ENCODE measurements at regions not wholly inside any gene's neighbourhood (a gene's known extent, or its start where the extent isn't known, plus 50 kb on each side); places are given as distances from the start of the nearest gene placed in this dataset.

DNA sequence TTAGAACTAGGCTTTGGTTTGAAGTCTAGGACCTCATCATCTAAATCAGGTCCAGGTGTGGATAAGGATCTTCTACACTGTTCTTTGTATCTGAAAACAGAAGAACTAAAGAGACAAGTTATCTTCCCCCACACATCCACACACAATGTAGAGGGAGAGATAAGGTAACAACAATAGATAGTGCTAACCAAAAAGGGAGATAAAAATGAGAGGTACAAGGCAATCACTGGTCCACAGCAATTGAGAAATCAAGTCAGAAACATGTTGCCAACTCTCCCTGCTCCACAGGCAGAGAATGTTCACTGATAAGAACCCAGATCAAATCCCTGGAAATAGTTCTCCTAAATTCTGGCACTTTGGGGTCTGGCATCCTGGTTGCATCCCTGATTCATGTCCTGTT, 75.8 kb upstream of the LHX8 start:
- Mint-ChIP-seq H3K36me3 (ENCODE audit: low read depth) (no peaks in the 10 kb centered on the region), H3K4me1 (ENCODE audit: low read depth) (no peaks in the 10 kb centered on the region), H3K27ac (ENCODE audit: unreplicated experiment) (no peak overlapping the region), H3K27me3 (ENCODE audit: low read depth) (peaks cover 3% of the 10 kb centered on the region), H3K4me3 (ENCODE audit: unreplicated experiment) (no peak overlapping the region), H3K9me3 (ENCODE audit: low read depth) (peaks cover 35% of the 10 kb centered on the region)
- DNase-seq (ENCODE audit: low spot score), result no peak
- TF ChIP-seq, protein P1, sequence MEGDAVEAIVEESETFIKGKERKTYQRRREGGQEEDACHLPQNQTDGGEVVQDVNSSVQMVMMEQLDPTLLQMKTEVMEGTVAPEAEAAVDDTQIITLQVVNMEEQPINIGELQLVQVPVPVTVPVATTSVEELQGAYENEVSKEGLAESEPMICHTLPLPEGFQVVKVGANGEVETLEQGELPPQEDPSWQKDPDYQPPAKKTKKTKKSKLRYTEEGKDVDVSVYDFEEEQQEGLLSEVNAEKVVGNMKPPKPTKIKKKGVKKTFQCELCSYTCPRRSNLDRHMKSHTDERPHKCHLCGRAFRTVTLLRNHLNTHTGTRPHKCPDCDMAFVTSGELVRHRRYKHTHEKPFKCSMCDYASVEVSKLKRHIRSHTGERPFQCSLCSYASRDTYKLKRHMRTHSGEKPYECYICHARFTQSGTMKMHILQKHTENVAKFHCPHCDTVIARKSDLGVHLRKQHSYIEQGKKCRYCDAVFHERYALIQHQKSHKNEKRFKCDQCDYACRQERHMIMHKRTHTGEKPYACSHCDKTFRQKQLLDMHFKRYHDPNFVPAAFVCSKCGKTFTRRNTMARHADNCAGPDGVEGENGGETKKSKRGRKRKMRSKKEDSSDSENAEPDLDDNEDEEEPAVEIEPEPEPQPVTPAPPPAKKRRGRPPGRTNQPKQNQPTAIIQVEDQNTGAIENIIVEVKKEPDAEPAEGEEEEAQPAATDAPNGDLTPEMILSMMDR (IDR thresholded peaks at IDR 0.05), result no peak

DNA sequence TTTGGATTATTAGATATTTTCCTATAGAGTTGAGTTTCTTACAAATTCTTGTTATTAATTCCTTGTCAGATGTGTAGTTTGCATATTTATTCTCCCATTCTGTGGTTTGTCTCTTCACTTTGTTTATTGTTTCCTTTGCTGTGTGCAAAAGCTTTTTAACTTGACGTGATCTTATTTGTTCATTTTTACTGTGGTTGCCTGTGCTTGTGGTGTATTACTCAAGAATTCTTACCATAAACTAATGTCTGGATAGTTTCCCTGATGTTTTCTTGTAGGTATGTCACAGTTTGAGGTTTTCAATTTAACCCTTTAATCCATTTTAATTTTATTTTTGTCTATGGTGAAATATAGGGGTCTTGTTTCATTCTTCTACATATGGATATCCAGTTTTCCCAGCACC, 72.1 kb upstream of the LHX8 start:
- Mint-ChIP-seq H3K4me3 (ENCODE audit: unreplicated experiment) (no peak overlapping the region), H3K4me1 (ENCODE audit: low read depth) (no peaks in the 10 kb centered on the region), H3K36me3 (ENCODE audit: low read depth) (no peaks in the 10 kb centered on the region), H3K27me3 (ENCODE audit: low read depth) (peaks cover 2% of the 10 kb centered on the region), H3K9me3 (ENCODE audit: low read depth) (peaks cover 38% of the 10 kb centered on the region), H3K27ac (ENCODE audit: unreplicated experiment) (no peak overlapping the region)
- TF ChIP-seq, protein P1 (IDR thresholded peaks at IDR 0.05), result no peak
- no peak for DNase-seq (ENCODE audit: low spot score)

DNA sequence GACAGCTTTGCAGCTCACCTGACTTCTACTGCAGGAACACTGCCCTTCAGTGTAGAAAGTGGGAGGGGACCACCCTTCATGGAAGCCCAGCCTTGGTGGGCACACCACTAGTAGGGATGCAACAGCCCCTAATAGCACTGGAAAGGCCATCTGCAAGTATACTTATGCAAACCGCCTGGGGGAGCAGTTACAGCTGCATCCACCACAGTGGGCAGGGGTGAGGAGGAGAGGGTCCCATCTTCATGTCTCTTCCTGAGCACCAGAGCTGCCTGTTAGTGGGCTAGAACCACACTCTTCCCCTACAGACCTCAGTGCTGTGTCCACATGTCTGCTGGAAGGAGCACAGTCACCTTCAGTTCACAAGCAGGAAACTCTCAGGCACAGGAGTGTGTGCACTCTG, 66.2 kb upstream of the LHX8 start:
- no peak for DNase-seq (ENCODE audit: low spot score)
- Mint-ChIP-seq H3K27me3 (ENCODE audit: low read depth) (peaks cover 2% of the 10 kb centered on the region), H3K27ac (ENCODE audit: unreplicated experiment) (no peak overlapping the region), H3K9me3 (ENCODE audit: low read depth) (peaks cover 20% of the 10 kb centered on the region), H3K4me1 (ENCODE audit: low read depth) (no peaks in the 10 kb centered on the region), H3K36me3 (ENCODE audit: low read depth) (no peaks in the 10 kb centered on the region), H3K4me3 (ENCODE audit: unreplicated experiment) (no peak overlapping the region)
- TF ChIP-seq, protein P1 (IDR thresholded peaks at IDR 0.05), result no peak

DNA sequence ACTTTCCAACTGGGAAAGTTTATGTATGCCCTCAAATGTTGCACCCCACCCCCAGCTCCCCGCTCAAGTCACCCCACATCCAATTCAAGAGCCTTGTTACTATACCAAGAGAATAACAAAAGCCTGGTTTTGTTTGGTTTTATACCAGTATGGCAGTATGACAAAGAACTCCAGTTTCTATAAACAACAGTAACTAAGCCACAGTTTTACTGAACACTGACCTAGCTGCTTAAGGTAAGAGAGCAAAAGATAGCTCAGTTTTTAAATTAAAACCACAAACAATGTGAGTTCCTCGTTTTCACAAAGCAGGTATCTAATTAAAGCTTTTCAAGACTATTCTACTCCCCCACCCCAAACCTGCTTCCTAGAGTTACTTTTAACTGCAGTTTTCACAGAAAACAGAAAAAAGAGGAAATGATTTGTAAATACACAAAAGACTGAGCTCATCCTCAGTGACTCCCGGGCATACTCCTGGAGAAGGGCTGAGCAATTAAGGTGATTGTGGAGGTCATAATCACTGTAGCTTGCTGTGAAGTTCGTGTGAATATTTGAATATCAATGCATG, 59.3 kb upstream of the LHX8 start:
- TF ChIP-seq, protein P1 (IDR thresholded peaks at IDR 0.05), result no peak
- Mint-ChIP-seq H3K4me3 (ENCODE audit: unreplicated experiment) (no peak overlapping the region), H3K36me3 (ENCODE audit: low read depth) (no peaks in the 10 kb centered on the region), H3K4me1 (ENCODE audit: low read depth) (peaks cover 4% of the 10 kb centered on the region), H3K27ac (ENCODE audit: unreplicated experiment) (no peak overlapping the region), H3K9me3 (ENCODE audit: low read depth) (no peaks in the 10 kb centered on the region), H3K27me3 (ENCODE audit: low read depth) (peaks cover 3% of the 10 kb centered on the region)
- DNase-seq (ENCODE audit: low spot score), result no peak

DNA sequence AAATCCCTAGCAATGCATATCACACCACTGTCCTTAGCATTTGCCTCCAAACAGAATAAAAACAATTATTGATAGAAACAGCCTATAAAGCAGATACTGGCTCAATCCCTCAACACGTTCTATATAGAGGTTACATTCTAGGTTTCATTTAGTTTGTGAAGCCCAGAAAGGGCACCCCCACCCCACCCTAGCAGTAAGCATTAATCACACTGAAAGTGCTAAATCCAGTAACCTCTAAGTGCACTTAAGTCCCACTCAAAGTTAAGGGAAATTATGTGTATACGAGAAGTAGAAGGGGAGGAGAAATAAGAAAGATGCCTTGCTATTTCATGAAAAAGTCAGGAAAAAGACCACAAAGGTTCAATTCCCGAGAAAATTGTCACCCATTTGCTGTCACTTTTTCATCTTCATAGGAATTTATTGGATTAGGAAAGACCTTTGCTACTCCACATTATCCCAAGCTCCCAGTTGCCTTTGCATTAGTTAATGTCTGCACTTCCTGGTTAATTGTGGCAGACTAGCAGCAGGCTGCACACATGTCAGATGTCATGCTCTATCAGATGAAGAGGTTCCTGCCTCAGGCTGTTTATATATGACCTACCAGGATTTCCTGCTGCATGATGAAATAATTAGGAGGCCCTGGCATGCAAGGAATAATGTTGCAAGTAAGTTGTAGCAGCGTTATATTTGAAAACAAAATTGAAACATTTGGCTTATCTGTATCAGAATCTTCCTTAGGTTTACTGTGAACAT, 54.5 kb upstream of the LHX8 start:
- DNase-seq (ENCODE audit: low spot score), result no peak
- H3K4me3 Mint-ChIP-seq (ENCODE audit: unreplicated experiment), result no peak overlapping the region
- peaks cover 2% of the 10 kb centered on the region for H3K9me3 Mint-ChIP-seq (ENCODE audit: low read depth)
- H3K27me3 Mint-ChIP-seq (ENCODE audit: low read depth), result peaks cover 3% of the 10 kb centered on the region
- TF ChIP-seq, protein P1 (IDR thresholded peaks at IDR 0.05), result no peak
- H3K27ac Mint-ChIP-seq (ENCODE audit: unreplicated experiment), result no peak overlapping the region
- H3K4me1 Mint-ChIP-seq (ENCODE audit: low read depth), result peaks cover 23% of the 10 kb centered on the region
- H3K36me3 Mint-ChIP-seq (ENCODE audit: low read depth), result no peaks in the 10 kb centered on the region
